NCI-H460 (cell line): ENCODE measurements at regions not wholly inside any gene's neighbourhood (a gene's known extent, or its start where the extent isn't known, plus 50 kb on each side); places are given as distances from the start of the nearest gene placed in this dataset.

Source experiments
- DNase-seq: peaks from one replicate; pipeline ENCODE4 v3.0.0-alpha.2; 2016; ENCODE audit warnings: low read depth; ENCODE audit errors: extremely low read depth

DNA sequence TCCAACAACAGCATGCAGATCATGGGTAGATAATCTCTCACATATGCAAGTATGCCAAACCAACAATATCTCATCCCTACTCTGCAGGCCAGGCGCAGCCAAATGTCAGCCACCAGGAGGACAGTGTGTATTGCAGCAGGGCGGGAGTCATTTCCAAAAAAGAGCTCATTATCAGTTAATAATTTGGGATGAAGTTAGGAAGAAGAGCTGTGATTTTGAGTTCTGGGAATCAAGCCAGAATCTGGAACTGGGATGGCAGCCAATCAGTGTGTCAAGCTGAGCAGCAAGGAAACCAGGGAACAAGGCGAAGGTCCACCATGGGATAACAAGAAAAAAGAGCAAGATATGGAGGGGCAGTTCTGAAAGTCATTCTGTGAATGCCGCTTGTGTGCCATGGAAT, 88.2 kb upstream of the CAMK2D start:
- DNase-seq = no peak

GRCh38 chr4:113847710-113848109, 86.2 kb upstream of the CAMK2D start:
- DNase-seq = no peak

GRCh38 chr4:113846433-113846832, 84.9 kb upstream of the CAMK2D start:
- no peak for DNase-seq

DNA sequence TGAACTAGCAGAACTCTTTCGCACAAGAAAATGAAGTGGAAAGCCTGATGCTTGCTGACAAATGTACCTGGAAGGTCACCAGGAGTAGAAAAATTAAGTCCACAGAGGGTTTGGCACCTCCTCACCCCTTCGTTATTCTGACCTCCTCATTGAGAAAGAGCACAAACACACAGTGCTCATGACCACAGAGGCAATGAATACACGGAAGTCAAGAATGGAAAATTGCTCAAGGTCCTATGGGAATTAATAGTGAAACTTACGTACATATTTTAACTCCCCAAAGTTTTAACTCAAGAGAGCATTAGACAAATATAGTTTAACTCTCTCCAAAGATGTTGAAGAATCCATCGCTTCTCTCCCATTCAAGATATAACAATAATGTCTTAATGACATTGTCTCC, 83.6 kb upstream of the CAMK2D start:
- DNase-seq = no peak

DNA sequence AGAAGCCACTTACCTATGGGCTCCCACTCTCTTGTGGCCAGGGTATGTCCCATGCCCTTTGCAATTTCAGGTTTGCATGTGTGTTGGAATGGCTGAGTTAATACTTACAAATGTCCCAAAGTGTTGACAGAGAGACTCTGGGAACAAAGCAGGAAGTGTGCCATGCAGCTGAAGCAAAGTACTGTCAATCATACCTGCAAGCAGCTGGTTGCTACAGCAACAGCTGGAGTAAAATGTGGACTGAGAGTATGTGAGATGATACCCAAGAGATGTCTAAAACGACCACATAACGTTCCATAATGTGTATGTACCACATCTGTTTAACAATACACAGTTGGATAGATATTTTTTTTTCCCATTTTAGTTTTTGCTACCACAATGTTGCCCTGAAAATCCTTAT, 82.8 kb upstream of the CAMK2D start:
- no peak for DNase-seq

DNA sequence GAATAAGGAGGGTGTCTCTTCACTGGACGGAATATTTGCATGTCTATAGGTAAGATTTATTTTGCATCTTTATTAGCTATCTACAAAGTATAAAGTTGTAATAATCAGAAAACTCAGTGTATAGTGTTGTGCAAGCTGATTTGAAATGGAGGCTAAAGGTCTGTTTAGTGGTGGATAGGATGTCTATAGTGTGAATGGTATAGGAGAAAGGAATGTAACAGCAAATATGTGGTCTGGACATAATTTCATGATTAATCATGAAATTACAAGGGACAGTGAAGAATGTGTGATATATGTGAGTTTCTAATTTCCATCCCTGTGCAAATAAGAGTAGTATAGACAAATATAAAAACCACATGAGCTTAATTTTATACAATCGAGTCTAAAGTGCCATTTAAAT, 79.3 kb upstream of the CAMK2D start:
- peak; percentile 12 for DNase-seq

DNA sequence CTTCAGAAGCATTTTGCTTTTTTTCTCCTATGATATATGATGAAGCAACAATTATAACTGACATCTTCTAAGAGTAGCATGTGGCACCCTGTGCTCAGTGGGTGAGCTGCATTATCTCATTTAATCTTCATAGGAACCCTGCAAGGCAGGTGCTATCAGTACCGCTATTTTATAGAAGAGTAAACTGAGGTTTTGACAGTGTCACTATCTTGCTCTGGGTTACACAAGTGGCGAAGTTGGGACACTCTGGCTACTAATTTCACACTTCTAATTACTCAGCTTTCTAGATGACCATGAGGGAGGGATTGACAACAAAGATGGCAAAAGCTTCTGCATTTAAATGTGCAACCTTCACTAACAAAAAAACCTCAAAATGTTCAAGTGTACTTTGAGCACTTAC, 76.9 kb upstream of the CAMK2D start:
- DNase-seq = no peak

DNA sequence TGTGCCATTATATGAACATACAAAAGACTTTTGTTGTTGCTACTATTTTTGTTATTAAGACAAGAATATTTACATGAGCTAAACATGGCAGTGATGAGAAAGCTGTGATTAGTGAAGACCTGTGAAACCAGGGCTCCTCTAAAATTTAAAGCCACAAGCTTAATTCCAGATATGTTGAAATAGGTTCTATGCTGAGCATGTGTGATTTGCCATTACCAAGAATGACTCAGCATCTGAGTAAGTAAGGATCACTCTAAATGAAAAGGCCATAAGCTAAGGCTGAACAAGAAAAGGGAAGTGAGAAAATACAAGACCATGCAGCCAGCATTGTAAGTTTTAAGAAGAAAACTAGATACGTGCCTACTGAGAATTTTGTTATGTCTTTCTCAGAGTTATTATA, 75.9 kb upstream of the CAMK2D start:
- DNase-seq = peak; percentile 64

- DNase-seq = no peak
These were observed 73.5 kb upstream of the CAMK2D start for GRCh38 chr4:113835005-113835404.

GRCh38 chr4:113834298-113834697, 72.8 kb upstream of the CAMK2D start:
- DNase-seq = no peak

DNA sequence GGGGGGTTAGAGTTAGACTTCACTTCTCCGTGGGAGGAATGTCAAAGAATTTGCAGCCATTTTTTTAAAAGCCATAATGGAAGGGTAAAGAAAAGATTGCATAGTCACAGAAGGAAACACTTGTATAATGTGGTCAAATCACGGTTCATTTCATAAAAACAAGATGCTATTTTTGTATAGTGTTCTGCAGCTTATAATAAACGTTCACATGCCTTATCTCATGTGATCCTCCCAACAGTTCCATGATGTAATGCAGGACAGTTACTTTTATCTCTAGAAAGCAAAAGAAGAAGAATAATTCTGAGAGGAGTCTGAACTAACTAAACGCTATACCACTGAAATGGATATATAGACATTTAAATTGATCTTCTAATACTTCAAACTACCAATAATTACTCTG, 71.3 kb upstream of the CAMK2D start:
- DNase-seq = no peak

- DNase-seq = no peak
These were observed 69.9 kb upstream of the CAMK2D start for GRCh38 chr4:113831457-113831856.

DNA sequence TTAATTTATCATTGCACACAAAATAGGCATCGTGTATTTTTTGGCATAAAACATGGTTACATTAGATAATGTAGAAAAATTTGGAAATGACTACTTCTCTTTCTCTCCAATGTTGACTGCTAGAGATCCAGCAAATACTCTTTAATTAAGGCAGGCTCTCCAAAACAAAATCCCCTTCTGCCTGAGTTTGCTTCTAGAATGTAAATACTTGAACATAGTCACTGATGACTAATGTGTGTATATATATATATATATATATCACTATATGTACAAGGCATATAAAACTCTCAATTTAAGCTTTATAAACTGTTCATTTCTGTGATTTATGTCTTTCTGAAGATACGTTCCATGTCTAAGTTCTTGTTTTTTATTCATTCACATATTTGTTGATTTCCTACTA, 67.2 kb upstream of the CAMK2D start:
- DNase-seq = no peak

GRCh38 chr4:113827285-113827684, 65.7 kb upstream of the CAMK2D start:
- DNase-seq = no peak

DNA sequence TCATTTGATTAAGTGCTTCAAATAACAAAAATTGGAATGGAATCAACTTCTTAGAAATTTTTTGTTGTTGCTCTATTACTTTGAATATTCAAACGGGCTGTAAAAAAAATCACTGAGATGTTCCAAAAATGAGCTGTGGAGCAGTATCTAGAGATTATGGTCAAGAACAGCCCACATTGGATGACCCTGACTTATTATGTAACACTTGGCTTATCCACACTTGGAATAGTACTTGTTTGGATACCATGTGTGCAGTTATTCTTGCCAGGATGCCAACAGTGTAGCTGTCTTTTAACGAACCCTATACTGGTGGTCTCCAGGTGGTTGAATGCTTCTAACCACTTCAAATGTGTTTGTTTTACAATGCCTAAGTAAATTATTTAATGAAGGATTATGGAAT, 64.9 kb upstream of the CAMK2D start:
- no peak for DNase-seq

GRCh38 chr4:113825272-113825671, 63.7 kb upstream of the CAMK2D start:
- no peak for DNase-seq

DNA sequence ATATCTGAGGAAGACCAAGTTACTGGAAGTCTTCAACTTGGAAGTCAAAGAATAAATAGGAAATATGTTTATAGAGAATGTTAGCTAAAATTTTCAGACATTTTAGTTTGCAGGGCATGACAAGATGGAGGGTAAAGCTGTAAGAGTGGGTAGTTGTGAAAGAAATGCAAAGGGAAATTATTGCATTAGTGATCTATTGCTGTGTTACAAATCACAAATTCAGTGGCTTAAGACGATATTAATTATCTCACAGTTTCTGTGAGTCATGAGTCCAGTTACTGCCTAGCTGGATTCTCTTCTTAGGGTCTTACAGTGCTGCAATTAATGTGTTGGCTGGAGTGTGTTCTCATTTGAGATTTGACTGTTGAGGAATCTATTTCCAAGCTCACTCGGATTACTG, 62.9 kb upstream of the CAMK2D start:
- DNase-seq = no peak

DNA sequence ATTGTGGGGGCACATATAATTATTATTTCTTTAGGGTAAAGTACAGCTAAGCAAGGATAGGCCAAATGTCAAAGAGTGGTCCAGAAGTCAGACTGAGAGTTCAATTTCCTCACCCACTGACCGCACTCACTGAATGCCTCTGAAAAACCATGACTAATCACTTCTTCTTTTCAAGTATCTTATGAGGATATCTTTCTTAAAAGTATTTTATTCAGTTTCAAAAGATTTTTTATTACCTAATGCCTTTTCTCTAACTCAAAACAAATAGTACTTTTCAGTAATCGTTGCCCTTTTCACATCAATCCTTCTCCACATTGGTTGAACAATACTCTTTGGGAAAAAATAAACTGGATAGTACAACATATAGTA, 61.7 kb upstream of the CAMK2D start:
- DNase-seq = no peak

DNA sequence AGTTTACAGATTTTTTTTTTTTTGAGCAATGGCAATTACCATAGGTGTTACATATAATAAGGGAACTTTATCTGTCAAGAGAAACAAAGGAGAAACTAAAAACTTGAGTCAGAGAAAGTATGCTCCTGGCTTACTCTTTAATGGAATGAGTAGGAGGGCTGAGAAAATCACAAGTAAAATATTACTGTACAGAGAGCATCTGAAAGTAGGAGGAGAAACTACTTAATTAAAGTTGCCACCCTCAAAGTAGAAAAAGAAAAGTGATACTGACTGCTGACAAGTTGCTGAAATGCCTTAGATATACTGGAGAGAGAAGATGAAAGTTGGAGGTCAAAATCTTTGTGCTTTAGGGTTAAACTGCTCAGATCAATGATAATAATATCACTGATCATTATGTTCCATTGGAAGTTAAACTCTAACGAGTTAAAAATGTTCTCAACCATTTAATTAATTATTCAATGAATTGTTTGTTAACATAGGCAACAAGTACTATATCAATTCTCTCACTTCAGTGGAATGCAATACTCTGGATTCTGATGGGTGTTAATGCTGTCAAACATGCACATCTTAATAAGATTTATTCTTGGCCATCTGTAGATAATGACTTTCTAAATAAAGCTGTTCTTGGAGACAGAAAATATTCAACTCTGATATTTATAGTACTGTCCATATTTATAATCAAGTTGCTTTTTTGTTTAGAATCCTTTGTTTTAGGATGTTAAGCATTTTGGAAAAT, 61.2 kb upstream of the CAMK2D start:
- DNase-seq = no peak

GRCh38 chr4:113821856-113822255, 60.3 kb upstream of the CAMK2D start:
- DNase-seq = no peak

DNA sequence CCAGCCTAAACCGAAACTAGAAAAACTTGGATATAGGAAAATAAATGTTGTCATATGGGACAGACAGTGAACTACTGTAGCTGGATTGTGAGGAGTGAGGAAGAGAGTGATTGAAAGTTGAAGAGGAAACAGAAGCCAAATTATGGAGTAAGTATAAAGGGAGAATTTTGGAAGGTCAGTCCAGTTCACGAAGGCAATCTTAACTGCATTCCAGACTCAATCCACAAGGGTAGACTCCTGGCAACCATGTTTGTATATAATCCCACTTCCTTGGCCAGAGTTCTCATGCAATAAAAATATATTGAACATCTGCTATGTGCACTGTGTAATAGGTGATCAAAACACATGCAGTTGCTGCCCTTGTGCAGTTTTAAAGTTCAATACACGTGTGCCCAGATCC, 58.6 kb upstream of the CAMK2D start:
- no peak for DNase-seq

- DNase-seq = no peak
These were observed 54.3 kb upstream of the CAMK2D start for GRCh38 chr4:113815826-113816225.

DNA sequence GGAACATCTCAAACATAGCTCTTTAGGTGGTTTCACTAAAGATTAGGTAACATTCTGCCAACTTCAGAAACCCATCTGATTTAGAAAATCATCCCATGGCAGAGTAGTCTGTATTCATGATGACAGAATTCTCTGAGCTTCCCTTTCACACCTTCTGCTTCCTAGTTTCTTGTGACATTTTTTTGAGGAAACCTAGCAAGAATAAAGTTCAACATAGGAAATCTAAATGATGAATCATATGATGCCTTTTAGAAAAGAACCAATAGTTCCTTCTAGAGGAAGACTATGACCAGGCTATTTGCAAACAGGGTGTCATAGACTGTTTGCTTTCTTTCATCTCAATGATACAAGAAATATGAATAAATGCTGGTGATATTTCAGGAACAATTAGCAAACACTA, 49.8 kb upstream of the CAMK2D start:
- peak; percentile 16 for DNase-seq
